ENCODE measurements at regions not wholly inside any gene's neighbourhood (a gene's known extent, or its start where the extent isn't known, plus 50 kb on each side); places are given as distances from the start of the nearest gene placed in this dataset.

DNA sequence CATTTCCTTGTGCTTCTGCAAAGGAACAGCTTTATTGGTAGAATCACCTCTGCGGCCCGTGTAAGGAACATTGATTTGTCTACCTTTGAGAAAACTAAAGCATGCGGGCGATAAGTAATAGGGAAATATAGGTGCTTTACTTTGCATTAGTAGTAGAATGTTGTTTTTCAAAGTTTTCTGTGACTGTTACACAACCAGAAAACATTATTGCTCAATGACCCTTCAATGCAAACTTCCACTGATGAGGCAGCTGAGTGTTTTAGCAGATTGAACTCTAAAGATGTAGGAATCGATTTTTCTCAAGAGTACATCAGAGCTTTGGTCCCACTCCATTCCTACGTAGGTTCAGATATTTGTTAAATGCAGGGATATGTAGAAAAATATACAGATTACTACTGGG, 427.8 kb downstream of the DNAJB9 start:
- no peak overlapping the region for H3K4me3 ChIP-seq (ENCODE audit: low read depth, low read length)
- TF ChIP-seq, protein P1, sequence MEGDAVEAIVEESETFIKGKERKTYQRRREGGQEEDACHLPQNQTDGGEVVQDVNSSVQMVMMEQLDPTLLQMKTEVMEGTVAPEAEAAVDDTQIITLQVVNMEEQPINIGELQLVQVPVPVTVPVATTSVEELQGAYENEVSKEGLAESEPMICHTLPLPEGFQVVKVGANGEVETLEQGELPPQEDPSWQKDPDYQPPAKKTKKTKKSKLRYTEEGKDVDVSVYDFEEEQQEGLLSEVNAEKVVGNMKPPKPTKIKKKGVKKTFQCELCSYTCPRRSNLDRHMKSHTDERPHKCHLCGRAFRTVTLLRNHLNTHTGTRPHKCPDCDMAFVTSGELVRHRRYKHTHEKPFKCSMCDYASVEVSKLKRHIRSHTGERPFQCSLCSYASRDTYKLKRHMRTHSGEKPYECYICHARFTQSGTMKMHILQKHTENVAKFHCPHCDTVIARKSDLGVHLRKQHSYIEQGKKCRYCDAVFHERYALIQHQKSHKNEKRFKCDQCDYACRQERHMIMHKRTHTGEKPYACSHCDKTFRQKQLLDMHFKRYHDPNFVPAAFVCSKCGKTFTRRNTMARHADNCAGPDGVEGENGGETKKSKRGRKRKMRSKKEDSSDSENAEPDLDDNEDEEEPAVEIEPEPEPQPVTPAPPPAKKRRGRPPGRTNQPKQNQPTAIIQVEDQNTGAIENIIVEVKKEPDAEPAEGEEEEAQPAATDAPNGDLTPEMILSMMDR (IDR thresholded peaks at IDR 0.05; ENCODE audit: borderline replicate concordance, insufficient read depth, low read depth, low read length) = no peak

DNA sequence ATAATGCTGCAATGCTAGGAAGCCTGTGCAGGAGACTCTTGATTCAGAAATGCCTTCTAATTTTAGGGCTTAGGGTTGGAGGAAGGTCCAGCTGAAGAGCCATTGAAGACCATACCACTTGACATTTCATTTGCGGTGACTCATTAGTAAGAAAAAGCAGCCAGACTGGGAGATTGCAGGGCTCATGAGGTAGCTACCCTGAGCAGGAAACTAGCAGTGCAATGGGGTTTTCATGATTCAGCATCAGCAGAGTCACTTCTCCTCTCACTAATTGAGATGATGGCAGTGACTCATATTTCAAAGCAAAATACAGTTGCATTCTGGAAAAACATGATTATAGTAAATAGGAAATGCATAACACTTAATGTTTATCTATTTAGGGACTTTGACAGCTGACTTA, 434.1 kb downstream of the DNAJB9 start:
- TF ChIP-seq, protein P1 (IDR thresholded peaks at IDR 0.05; ENCODE audit: borderline replicate concordance, insufficient read depth, low read depth, low read length) = no peak
- no peak overlapping the region for H3K4me3 ChIP-seq (ENCODE audit: low read depth, low read length)

DNA sequence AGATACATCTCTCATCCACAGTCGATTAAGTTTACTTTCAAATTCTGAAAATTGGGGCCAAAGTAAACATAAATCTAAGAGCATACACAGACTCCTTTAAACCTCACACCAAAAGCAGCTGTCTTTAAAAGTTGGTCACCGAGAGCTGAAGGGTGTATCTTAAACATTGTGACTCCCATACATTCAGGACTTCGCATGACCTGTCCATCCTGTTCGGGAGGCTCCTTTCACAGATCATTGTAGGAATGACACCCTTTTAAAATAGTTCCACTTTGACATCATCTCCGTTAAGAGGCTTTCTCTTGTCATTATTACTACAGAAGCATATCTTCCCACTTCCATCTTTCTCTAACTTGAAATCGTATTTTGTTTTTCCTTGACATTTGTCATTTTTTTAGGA, 440.0 kb downstream of the DNAJB9 start:
- TF ChIP-seq, protein P1 (IDR thresholded peaks at IDR 0.05; ENCODE audit: borderline replicate concordance, insufficient read depth, low read depth, low read length) = no peak
- no peak overlapping the region for H3K4me3 ChIP-seq (ENCODE audit: low read depth, low read length)

DNA sequence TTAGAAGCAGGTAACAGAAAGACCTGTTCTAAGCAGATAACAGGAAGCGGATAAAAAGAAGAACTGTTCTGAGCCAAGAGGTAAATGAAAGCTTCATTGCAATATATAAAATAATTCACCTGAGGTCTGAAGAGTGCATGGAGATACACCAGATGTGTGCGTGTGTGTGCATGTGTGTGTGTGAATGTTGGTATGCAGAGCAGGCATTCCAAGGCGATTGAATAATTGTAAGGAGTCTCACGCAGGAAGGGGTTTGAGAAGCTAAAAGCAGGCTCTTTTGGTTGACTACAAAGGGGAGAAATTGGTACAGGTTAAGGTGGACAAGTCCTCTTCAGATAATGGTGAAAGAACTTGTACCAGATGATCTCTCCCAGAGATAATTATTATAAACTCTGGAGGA, 450.6 kb downstream of the DNAJB9 start:
- TF ChIP-seq, protein P1 (IDR thresholded peaks at IDR 0.05; ENCODE audit: borderline replicate concordance, insufficient read depth, low read depth, low read length) = no peak
- H3K4me3 ChIP-seq (ENCODE audit: low read depth, low read length) = no peak overlapping the region

DNA sequence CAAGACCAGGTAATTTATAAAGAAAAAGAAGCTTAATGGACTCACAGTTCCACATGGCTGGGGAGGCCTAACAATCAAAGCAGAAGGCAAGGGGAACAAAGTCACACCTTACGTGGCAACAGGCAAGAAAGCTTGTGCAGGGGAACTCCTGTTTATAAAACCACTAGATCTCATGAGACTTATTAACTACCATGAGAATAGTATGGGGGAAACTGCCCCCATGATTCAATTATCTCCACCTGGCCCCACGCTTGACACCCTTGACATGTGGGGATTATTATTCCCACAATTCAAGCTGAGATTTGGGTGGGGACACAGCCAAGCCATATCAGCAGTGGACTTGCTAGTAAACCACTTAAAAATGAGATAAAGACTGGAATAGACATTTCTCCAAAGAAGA, 451.7 kb downstream of the DNAJB9 start:
- H3K4me3 ChIP-seq (ENCODE audit: low read depth, low read length) = no peak overlapping the region
- TF ChIP-seq, protein P1 (IDR thresholded peaks at IDR 0.05; ENCODE audit: borderline replicate concordance, insufficient read depth, low read depth, low read length) = no peak

DNA sequence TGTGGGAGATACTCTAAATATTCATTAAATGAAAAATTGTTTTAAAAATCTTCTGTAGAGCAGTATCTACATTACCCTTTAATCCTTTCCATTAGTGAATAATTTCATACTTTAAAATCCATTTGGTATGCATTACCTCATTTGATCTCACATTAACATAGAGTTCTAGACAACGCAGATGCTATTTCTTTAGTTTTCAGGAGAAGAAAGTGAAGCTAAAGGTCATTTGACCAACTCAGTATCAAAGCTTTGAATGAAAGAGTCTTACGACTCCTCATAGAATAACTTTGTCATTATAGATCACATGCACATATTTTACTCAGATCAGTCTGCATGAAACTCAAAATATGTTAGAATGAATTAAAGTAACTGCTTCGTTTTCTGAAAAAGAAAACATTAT, 460.2 kb downstream of the DNAJB9 start:
- TF ChIP-seq, protein P1 (IDR thresholded peaks at IDR 0.05; ENCODE audit: borderline replicate concordance, insufficient read depth, low read depth, low read length) = no peak
- H3K4me3 ChIP-seq (ENCODE audit: low read depth, low read length) = no peak overlapping the region

DNA sequence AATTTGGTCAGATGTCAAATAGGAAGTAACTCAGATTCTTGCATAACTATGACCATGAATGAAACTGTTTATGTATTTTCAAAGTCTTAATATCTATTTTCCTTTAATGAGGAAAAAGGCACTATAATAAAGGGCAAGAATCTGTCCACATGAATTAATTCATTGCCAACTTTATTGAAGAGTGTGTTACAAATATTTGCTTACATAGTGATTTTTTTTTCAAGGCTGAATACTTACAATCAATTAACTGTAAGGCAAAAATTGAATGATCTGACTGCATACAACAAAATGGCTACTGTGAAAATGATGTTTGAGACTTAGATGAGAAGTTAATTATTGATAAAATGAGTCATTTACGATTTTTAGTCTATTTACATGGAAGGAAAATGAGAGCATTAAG, 475.0 kb downstream of the DNAJB9 start:
- no peak overlapping the region for H3K4me3 ChIP-seq (ENCODE audit: low read depth, low read length)
- TF ChIP-seq, protein P1 (IDR thresholded peaks at IDR 0.05; ENCODE audit: borderline replicate concordance, insufficient read depth, low read depth, low read length) = no peak

Measured in GM12875 (cell line).